Suppressor macrophage treated with lipopolysaccharide for 4 hours (primary cell): ENCODE measurements at regions not wholly inside any gene's neighbourhood (a gene's known extent, or its start where the extent isn't known, plus 50 kb on each side); places are given as distances from the start of the nearest gene placed in this dataset.

Source experiments
- DNase-seq: peaks from one replicate; pipeline ENCODE4 v3.0.0-alpha.2; 2020

- DNase-seq = no peak
These were observed 336.2 kb downstream of the CDC14C start for GRCh38 chr7:49260538-49260937.

GRCh38 chr7:49261928-49262327 is 337.6 kb downstream of the CDC14C start:
- no peak for DNase-seq

GRCh38 chr7:49264530-49264929 is 340.2 kb downstream of the CDC14C start:
- no peak for DNase-seq

- no peak for DNase-seq
These were observed 349.6 kb downstream of the CDC14C start for GRCh38 chr7:49273897-49274296.

- no peak for DNase-seq
These were observed 355.5 kb downstream of the CDC14C start for GRCh38 chr7:49279891-49280290.

- DNase-seq = no peak
These were observed 363.3 kb downstream of the CDC14C start for GRCh38 chr7:49287653-49288052.

GRCh38 chr7:49294611-49295010 is 370.3 kb downstream of the CDC14C start:
- DNase-seq = no peak

GRCh38 chr7:49295146-49295545 is 370.8 kb downstream of the CDC14C start:
- no peak for DNase-seq

GRCh38 chr7:49297958-49298357 is 373.6 kb downstream of the CDC14C start:
- no peak for DNase-seq

GRCh38 chr7:49308787-49309186 is 384.4 kb downstream of the CDC14C start:
- no peak for DNase-seq

GRCh38 chr7:49320083-49320482 is 395.7 kb downstream of the CDC14C start:
- no peak for DNase-seq

- DNase-seq = no peak
These were observed 397.5 kb downstream of the CDC14C start for GRCh38 chr7:49321843-49322242.

GRCh38 chr7:49322476-49322875 is 398.1 kb downstream of the CDC14C start:
- no peak for DNase-seq

GRCh38 chr7:49324040-49324439 is 399.7 kb downstream of the CDC14C start:
- DNase-seq = no peak

GRCh38 chr7:49324707-49325106 is 400.4 kb downstream of the CDC14C start:
- no peak for DNase-seq

GRCh38 chr7:49325571-49325970 is 401.2 kb downstream of the CDC14C start:
- DNase-seq = no peak

GRCh38 chr7:49327155-49327554 is 402.8 kb downstream of the CDC14C start:
- no peak for DNase-seq

- no peak for DNase-seq
These were observed 409.0 kb downstream of the CDC14C start for GRCh38 chr7:49333180-49333881.

- no peak for DNase-seq
These were observed 417.5 kb downstream of the CDC14C start for GRCh38 chr7:49341849-49342248.

GRCh38 chr7:49344556-49344955 is 420.2 kb downstream of the CDC14C start:
- DNase-seq = no peak

- no peak for DNase-seq
These were observed 422.0 kb downstream of the CDC14C start for GRCh38 chr7:49346195-49346899.

- DNase-seq = no peak
These were observed 406.4 kb upstream of the VWC2 start for GRCh38 chr7:49367072-49367471.

- DNase-seq = no peak
These were observed 401.7 kb upstream of the VWC2 start for GRCh38 chr7:49371771-49372170.

GRCh38 chr7:49376817-49377375 is 396.5 kb upstream of the VWC2 start:
- no peak for DNase-seq
